Liver (tissue), 8 donors: ENCODE measurements at regions not wholly inside any gene's neighbourhood (a gene's known extent, or its start where the extent isn't known, plus 50 kb on each side); places are given as distances from the start of the nearest gene placed in this dataset.

Experiments
- DNase-seq: peaks from one replicate; pipeline ENCODE4 v3.0.0-alpha.2; 2017; ENCODE audit warnings: low spot score
- H3K27ac ChIP-seq, 2 donors: one replicate each; pipeline ENCODE4 v1.7.0; 2013; ENCODE audit warnings: inconsistent platforms in 2 of 2, low read length in 2 of 2, control low read depth in 1 of 2, low read depth in 1 of 2, mild to moderate bottlenecking in 1 of 2
- H3K27me3 ChIP-seq, 4 donors: one replicate each; pipeline versions ENCODE4 v1.6.1 to v1.7.0; 2013; ENCODE audit warnings: low read length in 3 of 4, inconsistent platforms in 1 of 4, mild to moderate bottlenecking in 1 of 4, moderate library complexity in 1 of 4; ENCODE audit not compliant: control insufficient read depth in 4 of 4, insufficient read depth in 4 of 4
- H3K36me3 ChIP-seq, 4 donors: one replicate each; pipeline versions ENCODE4 v1.6.1 to v1.7.0; 2013; ENCODE audit warnings: low read length in 3 of 4, mild to moderate bottlenecking in 3 of 4, low read depth in 1 of 4, moderate library complexity in 1 of 4; ENCODE audit not compliant: control insufficient read depth in 4 of 4, insufficient read depth in 3 of 4
- H3K4me1 ChIP-seq, 4 donors: one replicate each; pipeline versions ENCODE4 v1.6.1 to v1.7.0; 2013; ENCODE audit warnings: low read length in 3 of 4, mild to moderate bottlenecking in 3 of 4, moderate library complexity in 1 of 4; ENCODE audit not compliant: control insufficient read depth in 4 of 4, insufficient read depth in 4 of 4
- H3K4me3 ChIP-seq, 3 donors: one replicate each; pipeline versions ENCODE4 v1.6.1 to v1.7.0; 2013; ENCODE audit warnings: low read length in 3 of 3, control low read depth in 1 of 3, low read depth in 1 of 3, mild to moderate bottlenecking in 1 of 3
- H3K9ac ChIP-seq, 2 donors: one replicate each; pipeline ENCODE4 v1.7.0; 2013; ENCODE audit warnings: low read length in 2 of 2, mild to moderate bottlenecking in 2 of 2, moderate library complexity in 2 of 2, control low read depth in 1 of 2, low read depth in 1 of 2
- H3K9me3 ChIP-seq, 4 donors: one replicate each; pipeline versions ENCODE4 v1.6.1 to v1.7.0; 2013; ENCODE audit warnings: low read length in 3 of 4; ENCODE audit not compliant: control insufficient read depth in 4 of 4
- CTCF ChIP-seq: fragments of 150-350 bp; IDR thresholded peaks from 2 replicates; pipeline ENCODE4 v1.5.1; 2017; ENCODE audit warnings: improper control_type of control experiment, low read depth, low read length; ENCODE audit not compliant: missing input control
- EGR1 ChIP-seq, 2 donors: IDR thresholded peaks; 2 replicates each; pipeline ENCODE4 v1.6.1; 2016 to 2018; ENCODE audit warnings: antibody characterized with exemption in 2 of 2, low read depth in 2 of 2
- FOXA1 ChIP-seq: IDR thresholded peaks from 2 replicates; pipeline ENCODE4 v1.6.1; 2016; ENCODE audit warnings: antibody characterized with exemption
- FOXA2 ChIP-seq: IDR thresholded peaks from 2 replicates; pipeline ENCODE4 v1.6.1; 2016; ENCODE audit warnings: antibody characterized with exemption
- GABPA ChIP-seq, 2 donors: IDR thresholded peaks in 1 of 2; conservative IDR thresholded peaks in 1 of 2; 2 replicates each; pipeline ENCODE4 v1.6.1; 2016; ENCODE audit warnings: antibody characterized with exemption in 2 of 2, mild to moderate bottlenecking in 1 of 2, moderate library complexity in 1 of 2
- HNF4A ChIP-seq, 2 donors: conservative IDR thresholded peaks; 2 replicates each; pipeline ENCODE4 v1.6.1; 2016; ENCODE audit warnings: antibody characterized with exemption in 2 of 2, mild to moderate bottlenecking in 2 of 2
- HNF4G ChIP-seq: IDR thresholded peaks from 2 replicates; pipeline ENCODE4 v1.6.1; 2016; ENCODE audit warnings: antibody characterized with exemption
- JUND ChIP-seq, 2 donors: IDR thresholded peaks; 2 replicates each; pipeline ENCODE4 v1.6.1; 2016; ENCODE audit warnings: antibody characterized with exemption in 2 of 2
- RAD21 ChIP-seq, 2 donors: IDR thresholded peaks; 2 replicates each; pipeline ENCODE4 v1.6.1; 2016; ENCODE audit warnings: antibody characterized with exemption in 2 of 2, mild to moderate bottlenecking in 2 of 2
- REST ChIP-seq: IDR thresholded peaks from 2 replicates; pipeline ENCODE4 v1.6.1; 2016; ENCODE audit warnings: antibody characterized with exemption, mild to moderate bottlenecking
- RXRA ChIP-seq, 2 donors: IDR thresholded peaks; 2 replicates each; pipeline ENCODE4 v1.6.1; 2017 to 2018; ENCODE audit warnings: antibody characterized with exemption in 2 of 2, mild to moderate bottlenecking in 1 of 2
- TAF1 ChIP-seq: conservative IDR thresholded peaks from 2 replicates; pipeline ENCODE4 v1.6.1; 2016; ENCODE audit warnings: antibody characterized with exemption, mild to moderate bottlenecking
- YY1 ChIP-seq: IDR thresholded peaks from 2 replicates; pipeline ENCODE4 v1.6.1; 2016; ENCODE audit warnings: antibody characterized with exemption, mild to moderate bottlenecking
- ZBTB33 ChIP-seq: IDR thresholded peaks from 2 replicates; pipeline ENCODE4 v1.6.1; 2016; ENCODE audit warnings: antibody characterized with exemption
- WGBS: extraction: QIAGEN DNeasy Blood & Tissue Kit; methylation state at CpG from one replicate; pipeline ENCODE4 v1.1.7; 2013; 5-methylcytosine and 5-hydroxymethylcytosine counted together
- donor health status: healthy.
- donor health status: healthy.
- donor health status: healthy.
- donor health status: healthy.
- donor health status: healthy.

GRCh38 chr21:17081193-17081592 is 431.6 kb upstream of the CXADR start:
- 74% methylated on average over 4 of the region's 4 CpGs for WGBS
- TF ChIP-seq CTCF (no peak), FOXA1 (no peak), HNF4G (no peak), ZBTB33 (no peak), RAD21 (IDR thresholded peaks at IDR 0.05) (no peak), YY1 (no peak), JUND (IDR thresholded peaks at IDR 0.05) (no peak), TAF1 (no peak), GABPA (IDR thresholded peaks at IDR 0.05 in 1 of 2, conservative IDR thresholded peaks at IDR 0.05 in 1 of 2) (no peak), REST (no peak), HNF4A (conservative IDR thresholded peaks at IDR 0.05) (no peak)
- Histone ChIP-seq H3K4me3 (no peak overlapping the region), H3K4me1 (no peaks in the 10 kb centered on the region), H3K36me3 (no peaks in the 10 kb centered on the region), H3K9ac (no peak overlapping the region), H3K9me3 (no peaks in the 10 kb centered on the region), H3K27me3 (no peaks in the 10 kb centered on the region), H3K27ac (no peak overlapping the region)
- no peak for DNase-seq

GRCh38 chr21:17082843-17083483 is 429.9 kb upstream of the CXADR start:
- Histone ChIP-seq H3K27ac (no peak overlapping the region), H3K4me3 (no peak overlapping the region), H3K27me3 (no peaks in the 10 kb centered on the region), H3K36me3 (no peaks in the 10 kb centered on the region), H3K9me3 (no peaks in the 10 kb centered on the region), H3K4me1 (no peaks in the 10 kb centered on the region), H3K9ac (no peak overlapping the region)
- 89% methylated on average over 4 of the region's 4 CpGs for WGBS
- DNase-seq = no peak
- TF ChIP-seq GABPA (IDR thresholded peaks at IDR 0.05 in 1 of 2, conservative IDR thresholded peaks at IDR 0.05 in 1 of 2) = no peak
- TF ChIP-seq RXRA (IDR thresholded peaks at IDR 0.05) = no peak
- no peak for TF ChIP-seq RAD21 (IDR thresholded peaks at IDR 0.05)
- no peak for TF ChIP-seq HNF4A (conservative IDR thresholded peaks at IDR 0.05)
- TF ChIP-seq EGR1 (IDR thresholded peaks at IDR 0.05; ENCODE audit: low read depth in 2 of 2) = no peak
- no peak for TF ChIP-seq CTCF
- TF ChIP-seq TAF1 = no peak
- no peak for TF ChIP-seq FOXA2
- TF ChIP-seq JUND (IDR thresholded peaks at IDR 0.05) = no peak
- no peak for TF ChIP-seq ZBTB33
- TF ChIP-seq REST = no peak
